HepG2 (cell line): ENCODE measurements at regions not wholly inside any gene's neighbourhood (a gene's known extent, or its start where the extent isn't known, plus 50 kb on each side); places are given as distances from the start of the nearest gene placed in this dataset.
"Not testable (repeated sequence)": the region's sequence is repeated elsewhere in the genome, so short reads cannot be mapped to it uniquely, and the experiment has no call there.

Source experiments
- ATAC-seq: fragments of 200-7000 bp; cut with Tn5 transposase; 3 replicates; pipeline ENCODE4 v1.9.1; 2020; ENCODE audit warnings: mild to moderate bottlenecking, moderate library complexity
- BruUV-seq: library from RNA; stranded (reverse); fragments of 400-500 nt; replicated peaks from 2 replicates; lab custom pipeline; 2021; lab: Mats Ljungman, UMichigan
- CTCF ChIA-PET: fragments of 300-600 bp; formaldehyde crosslinking; extraction: SDS; loops from one replicate; lab custom pipeline; 2021; ENCODE audit warnings: low total read pairs, inconsistent platforms, low intra/inter-chr PET ratio; lab: Yijun Ruan, JAX
- POLR2A ChIA-PET: fragments of 350-600 bp; sonication (Branson Sonifier 250); formaldehyde crosslinking; loops from one replicate; lab custom pipeline; 2020; ENCODE audit warnings: antibody characterized with exemption, inconsistent platforms; lab: Yijun Ruan, JAX
- DNase-seq: peaks from one replicate; pipeline ENCODE4 v3.0.0-alpha.2; 2015; ENCODE audit warnings: low spot score
- FAIRE-seq: peaks from 3 replicates; lab custom pipeline; 2011; peaks lifted over from hg19 to GRCh38; lab: Jason Lieb, UNC
- H2AFZ ChIP-seq: one replicate; pipeline ENCODE4 v1.6.1; 2011; ENCODE audit warnings: low read length, inconsistent platforms
- H3K27ac ChIP-seq: fragments of 300-600 bp; 3 replicates; pipeline ENCODE4 v1.8.0; 2011; ENCODE audit warnings: mixed run types, mild to moderate bottlenecking, mixed read lengths, low read length, inconsistent platforms; ENCODE audit not compliant: insufficient read depth; ENCODE audit errors: extremely low read length
- H3K27me3 ChIP-seq, 2 experiments: fragments of 200-600 bp in 1 of 2; 2 replicates in 1 of 2; 3 replicates in 1 of 2; pipeline versions ENCODE4 v1.6.0 to v1.8.0; 2011; ENCODE audit warnings: low read length in 2 of 2, mild to moderate bottlenecking in 2 of 2, moderate library complexity in 2 of 2, inconsistent platforms in 1 of 2; ENCODE audit not compliant: insufficient read depth in 2 of 2, control insufficient read depth in 1 of 2
- H3K36me3 ChIP-seq, 2 experiments: fragments of 200-600 bp in 1 of 2; replicated peaks in 1 of 2; 2 replicates in 1 of 2; 3 replicates in 1 of 2; pipeline versions ENCODE4 v1.5.1 to v1.8.0; 2011; ENCODE audit warnings: low read length in 2 of 2, inconsistent platforms in 1 of 2; ENCODE audit not compliant: insufficient read depth in 2 of 2, control insufficient read depth in 1 of 2
- H3K4me1 ChIP-seq: 2 replicates; pipeline ENCODE4 v1.5.1; 2012; ENCODE audit warnings: low read length, inconsistent platforms; ENCODE audit not compliant: insufficient read depth
- H3K4me2 ChIP-seq: 2 replicates; pipeline ENCODE4 v1.6.0; 2011; ENCODE audit warnings: low read depth, low read length, inconsistent platforms
- H3K4me3 ChIP-seq, 3 experiments: fragments of 200-600 bp in 1 of 3; sonication (generic), shearing (Covaris generic) in 1 of 3; replicated peaks in 1 of 3; 2 replicates each; pipeline ENCODE4 v1.5.1; 2011 to 2016; ENCODE audit warnings: low read length in 3 of 3, inconsistent platforms in 2 of 3, low read depth in 2 of 3, mild to moderate bottlenecking in 2 of 3, control low read depth in 1 of 3, mixed read lengths in 1 of 3; ENCODE audit not compliant: insufficient read depth in 1 of 3
- H3K79me2 ChIP-seq: one replicate; pipeline ENCODE4 v1.6.1; 2011; ENCODE audit warnings: low read length, inconsistent platforms; ENCODE audit not compliant: insufficient read depth
- H3K9ac ChIP-seq: 2 replicates; pipeline ENCODE4 v1.6.0; 2011; ENCODE audit warnings: mild to moderate bottlenecking, low read depth, low read length, inconsistent platforms; ENCODE audit not compliant: insufficient read depth
- H3K9me3 ChIP-seq: 2 replicates; pipeline ENCODE4 v1.5.1; 2012; ENCODE audit warnings: mild to moderate bottlenecking, low read length
- H4K20me1 ChIP-seq: 2 replicates; pipeline ENCODE4 v1.6.0; 2011; ENCODE audit warnings: inconsistent platforms, mild to moderate bottlenecking, low read length, moderate library complexity; ENCODE audit not compliant: insufficient read depth
- STAG1 ChIP-seq: sonication (generic); formaldehyde crosslinking; IDR thresholded peaks from 2 replicates; pipeline ENCODE4 v1.4.0; 2020; ENCODE audit warnings: missing genetic modification reagents
- WGBS: methylation state at CpG from one replicate; pipeline ENCODE4 v1.1.6; 2017; ENCODE audit warnings: low lambda C conversion rate; 5-methylcytosine and 5-hydroxymethylcytosine counted together
- in situ Hi-C: cut with HindIII; loops from 2 replicates; pipeline ENCODE4 v1.10.0; 2017; ENCODE audit warnings: low pct_unique_long_range_greater_than_20kb; ENCODE audit not compliant: extremely low pct_ligation_motif_present
- intact Hi-C: fragments of 100-400 bp; cut with micrococcal nuclease; formaldehyde crosslinking; loops from one replicate; pipeline ENCODE4 v1.10.0; 2022; ENCODE audit not compliant: unreplicated experiment

DNA sequence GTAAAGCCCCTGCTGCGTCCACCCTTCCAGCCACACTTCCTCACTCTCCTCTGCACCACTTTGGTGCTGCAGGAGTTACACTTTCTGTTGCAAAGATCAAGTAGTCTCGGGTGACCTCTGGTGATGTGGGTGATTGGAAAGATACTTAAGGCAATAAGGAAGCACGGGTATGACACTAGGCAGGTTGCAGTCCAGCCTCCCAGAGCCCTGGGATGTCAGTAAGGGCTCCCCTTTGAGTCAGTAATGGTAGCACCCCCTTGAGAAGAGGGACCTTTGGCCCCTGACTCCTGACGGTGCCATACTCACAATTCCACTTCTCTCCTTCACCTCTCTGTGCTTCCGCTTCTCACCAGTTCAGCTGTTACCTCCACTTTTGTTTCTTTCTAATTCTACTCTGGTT lies 84.1 kb upstream of the KIF2A start:
- H3K27me3 ChIP-seq, CTCF ChIA-PET, H3K4me3 ChIP-seq, H3K4me2 ChIP-seq, DNase-seq, H3K79me2 ChIP-seq, H3K9me3 ChIP-seq, ATAC-seq, H3K36me3 ChIP-seq, H3K4me1 ChIP-seq, BruUV-seq, H3K9ac ChIP-seq, H3K27ac ChIP-seq, in situ Hi-C loops, FAIRE-seq, POLR2A ChIA-PET, intact Hi-C loops, H4K20me1 ChIP-seq, H2AFZ ChIP-seq: not testable (repeated sequence)
- WGBS: 35% methylated on average over 5 of the region's 5 CpGs

DNA sequence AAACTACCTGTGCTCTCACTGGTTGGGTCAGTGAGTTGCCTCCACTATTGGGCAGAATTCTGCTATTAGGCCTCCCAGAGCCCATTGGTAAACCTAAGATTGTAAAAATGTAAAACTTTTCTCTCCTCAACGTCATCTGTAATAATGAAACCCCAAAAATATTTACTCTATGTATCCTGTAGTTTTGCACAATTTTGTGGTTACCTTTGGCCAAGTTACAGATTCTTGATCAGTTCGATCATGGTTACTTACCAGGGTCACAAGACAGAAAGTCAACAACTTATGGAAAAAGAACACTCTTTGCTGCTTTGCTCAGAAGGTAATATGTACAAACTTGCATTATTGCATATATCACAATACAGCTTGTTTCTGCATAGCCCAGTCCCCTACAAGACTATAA lies 83.7 kb upstream of the KIF2A start:
- POLR2A ChIA-PET, H3K9ac ChIP-seq, H3K36me3 ChIP-seq, H3K4me1 ChIP-seq, ATAC-seq, H3K4me2 ChIP-seq, H3K9me3 ChIP-seq, intact Hi-C loops, H3K27ac ChIP-seq, FAIRE-seq, CTCF ChIA-PET, H2AFZ ChIP-seq, DNase-seq, BruUV-seq, H3K79me2 ChIP-seq, H3K4me3 ChIP-seq, H3K27me3 ChIP-seq, in situ Hi-C loops, H4K20me1 ChIP-seq: not testable (repeated sequence)
- WGBS: 0% methylated on average over 1 of the region's 2 CpGs

DNA sequence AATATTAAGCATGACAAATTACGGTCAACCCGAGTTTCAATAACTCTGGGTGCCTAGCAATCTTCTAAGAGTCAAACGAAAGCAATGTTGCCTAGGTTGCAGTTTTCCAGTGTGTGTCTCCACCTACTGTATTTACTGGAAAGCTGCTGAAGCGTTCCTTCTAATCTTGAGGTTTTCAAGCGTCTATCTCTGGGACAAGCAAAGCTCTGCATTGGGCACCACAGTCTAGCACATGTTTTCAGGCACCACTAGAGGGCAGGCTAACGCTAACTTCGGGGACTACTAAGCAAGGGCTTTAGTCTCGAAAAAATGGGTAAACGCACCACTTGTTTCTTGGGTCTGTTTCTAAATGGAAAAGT lies 82.7 kb upstream of the KIF2A start:
- H3K9ac ChIP-seq, BruUV-seq, DNase-seq, H3K9me3 ChIP-seq, in situ Hi-C loops, POLR2A ChIA-PET, H3K27ac ChIP-seq, H3K79me2 ChIP-seq, H3K36me3 ChIP-seq, intact Hi-C loops, H3K4me3 ChIP-seq, H4K20me1 ChIP-seq, H2AFZ ChIP-seq, H3K4me1 ChIP-seq, CTCF ChIA-PET, H3K27me3 ChIP-seq, H3K4me2 ChIP-seq: not testable (repeated sequence)
- 9% methylated on average over 7 of the region's 9 CpGs for WGBS
- peak; percentile 36 for FAIRE-seq
- ATAC-seq: peak; percentile 99
- peak; percentile 75 for TF ChIP-seq STAG1 (CRISPR knock-in tag)
